DND-41 (cell line): ENCODE measurements at regions not wholly inside any gene's neighbourhood (a gene's known extent, or its start where the extent isn't known, plus 50 kb on each side); places are given as distances from the start of the nearest gene placed in this dataset.

Source experiments
- ATAC-seq: fragments of 200-7000 bp; cut with Tn5 transposase; 3 replicates; pipeline ENCODE4 v1.9.1; 2021; ENCODE audit warnings: low read depth; ENCODE audit not compliant: insufficient read depth
- DNase-seq: peaks from one replicate; pipeline ENCODE4 v3.0.0-alpha.2; 2020
- H2AFZ ChIP-seq: 2 replicates; pipeline ENCODE4 v1.6.0; 2012; ENCODE audit warnings: low read depth, low read length
- H3K27ac ChIP-seq: 2 replicates; pipeline ENCODE4 v1.5.1; 2012; ENCODE audit warnings: low read length, inconsistent platforms
- H3K27me3 ChIP-seq: fragments of 200-600 bp; sonication (generic); 2 replicates; pipeline ENCODE4 v1.6.0; 2012; ENCODE audit warnings: low read length, mild to moderate bottlenecking, inconsistent platforms; ENCODE audit not compliant: insufficient read depth, poor library complexity
- H3K36me3 ChIP-seq: 2 replicates; pipeline ENCODE4 v1.5.1; 2012; ENCODE audit warnings: low read length, inconsistent platforms; ENCODE audit not compliant: insufficient read depth
- H3K4me1 ChIP-seq: 2 replicates; pipeline ENCODE4 v1.5.1; 2012; ENCODE audit warnings: mild to moderate bottlenecking, low read length; ENCODE audit not compliant: insufficient read depth
- H3K4me2 ChIP-seq: 2 replicates; pipeline ENCODE4 v1.6.0; 2012; ENCODE audit warnings: mild to moderate bottlenecking, moderate library complexity, low read length, inconsistent platforms; ENCODE audit not compliant: insufficient read depth
- H3K4me3 ChIP-seq, 2 experiments: fragments of 200-600 bp in 1 of 2; shearing (Covaris generic) in 1 of 2; 2 replicates each; pipeline ENCODE4 v1.5.1; 2012 to 2016; ENCODE audit warnings: inconsistent platforms in 2 of 2, low read length in 2 of 2, mild to moderate bottlenecking in 2 of 2, low read depth in 1 of 2, moderate library complexity in 1 of 2
- H3K79me2 ChIP-seq: 2 replicates; pipeline ENCODE4 v1.6.0; 2012; ENCODE audit warnings: low read length, inconsistent platforms; ENCODE audit not compliant: insufficient read depth
- H3K9ac ChIP-seq: 2 replicates; pipeline ENCODE4 v1.6.0; 2012; ENCODE audit warnings: low read depth, mild to moderate bottlenecking, inconsistent platforms, low read length, moderate library complexity
- H3K9me3 ChIP-seq: 2 replicates; pipeline ENCODE4 v1.5.1; 2012; ENCODE audit warnings: low read length, moderate library complexity, mild to moderate bottlenecking, inconsistent platforms; ENCODE audit not compliant: insufficient read depth, severe bottlenecking
- H4K20me1 ChIP-seq: 2 replicates; pipeline ENCODE4 v1.6.0; 2012; ENCODE audit warnings: low read length; ENCODE audit not compliant: insufficient read depth
- CTCF ChIP-seq: IDR thresholded peaks from 2 replicates; pipeline ENCODE4 v1.5.1; 2012; ENCODE audit warnings: borderline replicate concordance, low read length, moderate library complexity, mild to moderate bottlenecking; ENCODE audit not compliant: poor library complexity, severe bottlenecking; ENCODE audit errors: extremely low read depth
- EZH2 ChIP-seq: IDR thresholded peaks from 3 replicates; pipeline ENCODE4 v1.6.1; 2012; ENCODE audit warnings: borderline replicate concordance, low read depth, mild to moderate bottlenecking, moderate library complexity, low read length, inconsistent platforms; ENCODE audit not compliant: severe bottlenecking

- Histone ChIP-seq H3K4me3 (no peak overlapping the region), H3K9me3 (no peaks in the 10 kb centered on the region), H4K20me1 (no peaks in the 10 kb centered on the region), H3K79me2 (no peaks in the 10 kb centered on the region), H3K27me3 (no peaks in the 10 kb centered on the region), H3K4me2 (no peak overlapping the region), H3K4me1 (no peaks in the 10 kb centered on the region), H3K9ac (no peak overlapping the region), H3K36me3 (no peaks in the 10 kb centered on the region), H3K27ac (no peak overlapping the region), H2AFZ (no peak overlapping the region)
- ATAC-seq: no peak
- no peak for DNase-seq
- TF ChIP-seq CTCF: no peak
- TF ChIP-seq EZH2: no peak
Measured at GRCh38 chr10:63812501-63812900, 291.3 kb downstream of the REEP3 start.

GRCh38 chr10:63819753-63820329 is 298.6 kb downstream of the REEP3 start:
- H3K36me3 ChIP-seq: no peaks in the 10 kb centered on the region
- H3K4me3 ChIP-seq: no peak overlapping the region
- DNase-seq (peak; percentile 35), ATAC-seq (no peak)
- H3K27me3 ChIP-seq: no peaks in the 10 kb centered on the region
- H3K79me2 ChIP-seq: no peaks in the 10 kb centered on the region
- H3K4me2 ChIP-seq: no peak overlapping the region
- TF ChIP-seq CTCF: peak; percentile 79
- no peak for TF ChIP-seq EZH2
- no peaks in the 10 kb centered on the region for H4K20me1 ChIP-seq
- no peak overlapping the region for H2AFZ ChIP-seq
- no peaks in the 10 kb centered on the region for H3K4me1 ChIP-seq
- H3K27ac ChIP-seq: no peak overlapping the region
- H3K9me3 ChIP-seq: no peaks in the 10 kb centered on the region
- H3K9ac ChIP-seq: no peak overlapping the region

GRCh38 chr10:63822496-63822895 is 301.3 kb downstream of the REEP3 start:
- no peaks in the 10 kb centered on the region for H3K36me3 ChIP-seq
- no peaks in the 10 kb centered on the region for H3K9me3 ChIP-seq
- no peak overlapping the region for H3K4me2 ChIP-seq
- ATAC-seq (no peak), DNase-seq (no peak)
- H2AFZ ChIP-seq: no peak overlapping the region
- H3K27ac ChIP-seq: no peak overlapping the region
- no peaks in the 10 kb centered on the region for H4K20me1 ChIP-seq
- no peaks in the 10 kb centered on the region for H3K27me3 ChIP-seq
- H3K79me2 ChIP-seq: no peaks in the 10 kb centered on the region
- H3K4me3 ChIP-seq: no peak overlapping the region
- no peak overlapping the region for H3K9ac ChIP-seq
- no peaks in the 10 kb centered on the region for H3K4me1 ChIP-seq
- TF ChIP-seq EZH2 (no peak), CTCF (no peak)

GRCh38 chr10:63825111-63825510 is 303.9 kb downstream of the REEP3 start:
- Histone ChIP-seq H4K20me1 (no peaks in the 10 kb centered on the region), H3K79me2 (no peaks in the 10 kb centered on the region), H3K36me3 (no peaks in the 10 kb centered on the region), H3K4me2 (no peak overlapping the region), H3K9me3 (no peaks in the 10 kb centered on the region), H3K27me3 (no peaks in the 10 kb centered on the region), H3K27ac (no peak overlapping the region), H2AFZ (no peak overlapping the region), H3K9ac (no peak overlapping the region), H3K4me1 (no peaks in the 10 kb centered on the region), H3K4me3 (no peak overlapping the region)
- ATAC-seq (no peak), DNase-seq (no peak)
- no peak for TF ChIP-seq EZH2
- no peak for TF ChIP-seq CTCF
